GM18508 (cell line): ENCODE measurements at regions not wholly inside any gene's neighbourhood (a gene's known extent, or its start where the extent isn't known, plus 50 kb on each side); places are given as distances from the start of the nearest gene placed in this dataset.
"Not testable (repeated sequence)": the region's sequence is repeated elsewhere in the genome, so short reads cannot be mapped to it uniquely, and the experiment has no call there.

ENCODE experiments used
- ATAC-seq: cut with Tn5 transposase; IDR thresholded peaks from one replicate; pipeline ENCODE4 v1.9.1; 2021; ENCODE audit warnings: moderate number of reproducible peaks; ENCODE audit not compliant: insufficient read depth, unreplicated experiment

- ATAC-seq: no peak
Observed at GRCh38 chr4:72805284-72805683, 236.3 kb upstream of the ADAMTS3 start.

DNA sequence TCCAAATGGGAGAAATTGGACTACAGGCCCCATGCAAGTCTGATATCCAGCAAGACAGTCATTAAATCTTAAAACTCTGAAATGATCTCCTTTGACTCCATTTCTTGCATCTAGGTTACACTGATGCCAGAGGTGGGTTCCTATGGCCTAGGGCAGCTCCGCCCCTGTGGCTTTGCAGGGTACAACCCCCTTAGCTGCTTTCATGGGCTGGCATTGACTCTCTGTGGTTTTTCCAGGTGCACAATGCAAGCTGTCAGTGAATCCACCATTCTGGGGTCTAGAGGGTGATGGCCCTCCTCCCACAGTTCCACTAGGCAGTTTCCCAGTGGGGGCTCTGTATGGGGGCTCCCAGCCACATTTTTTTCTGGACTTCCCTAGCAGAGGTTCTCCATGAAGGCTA, 228.5 kb upstream of the ADAMTS3 start:
- no peak for ATAC-seq

GRCh38 chr4:72791054-72791453, 222.0 kb upstream of the ADAMTS3 start:
- no peak for ATAC-seq

GRCh38 chr4:72786401-72786990, 217.5 kb upstream of the ADAMTS3 start:
- no peak for ATAC-seq

GRCh38 chr4:72779241-72779640, 210.2 kb upstream of the ADAMTS3 start:
- ATAC-seq: no peak

DNA sequence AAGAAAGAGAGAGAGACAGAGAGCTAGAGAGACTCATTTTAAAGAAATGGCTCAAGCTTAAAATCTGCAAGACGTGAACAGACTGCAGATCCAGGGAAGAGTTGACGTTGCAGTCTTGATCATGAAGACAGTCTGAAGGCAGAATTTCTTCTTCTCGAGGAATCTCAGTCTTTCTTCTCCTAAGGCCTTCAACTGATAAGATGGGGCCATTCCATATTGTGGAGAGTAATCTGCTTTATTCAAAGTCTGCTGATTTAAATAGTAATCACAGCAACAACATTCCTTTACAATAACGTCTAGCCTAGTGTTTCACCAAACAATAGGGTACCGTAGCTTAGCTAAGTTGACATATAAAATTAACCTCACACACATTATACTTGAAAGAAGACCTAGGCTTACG, 208.4 kb upstream of the ADAMTS3 start:
- ATAC-seq: no peak

GRCh38 chr4:72770708-72771107, 201.7 kb upstream of the ADAMTS3 start:
- no peak for ATAC-seq

DNA sequence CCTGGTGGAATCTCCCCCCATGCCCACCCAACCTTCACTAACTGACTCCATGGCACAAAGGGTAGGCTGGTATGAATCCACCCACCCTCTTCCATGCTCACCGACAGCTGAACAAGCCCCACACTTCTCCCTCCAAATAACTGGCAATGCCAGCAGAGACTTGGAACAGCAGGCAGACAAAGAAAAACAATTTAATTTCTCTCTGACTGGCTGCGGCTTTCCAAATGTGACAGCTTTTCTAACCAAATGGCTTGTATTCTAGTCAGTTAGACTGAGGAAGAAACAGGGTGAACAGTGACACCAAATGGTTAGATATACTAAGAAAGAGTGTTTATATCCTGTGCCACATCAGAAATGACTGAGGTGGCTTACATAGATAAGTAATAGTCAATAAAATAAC, 199.3 kb upstream of the ADAMTS3 start:
- no peak for ATAC-seq

DNA sequence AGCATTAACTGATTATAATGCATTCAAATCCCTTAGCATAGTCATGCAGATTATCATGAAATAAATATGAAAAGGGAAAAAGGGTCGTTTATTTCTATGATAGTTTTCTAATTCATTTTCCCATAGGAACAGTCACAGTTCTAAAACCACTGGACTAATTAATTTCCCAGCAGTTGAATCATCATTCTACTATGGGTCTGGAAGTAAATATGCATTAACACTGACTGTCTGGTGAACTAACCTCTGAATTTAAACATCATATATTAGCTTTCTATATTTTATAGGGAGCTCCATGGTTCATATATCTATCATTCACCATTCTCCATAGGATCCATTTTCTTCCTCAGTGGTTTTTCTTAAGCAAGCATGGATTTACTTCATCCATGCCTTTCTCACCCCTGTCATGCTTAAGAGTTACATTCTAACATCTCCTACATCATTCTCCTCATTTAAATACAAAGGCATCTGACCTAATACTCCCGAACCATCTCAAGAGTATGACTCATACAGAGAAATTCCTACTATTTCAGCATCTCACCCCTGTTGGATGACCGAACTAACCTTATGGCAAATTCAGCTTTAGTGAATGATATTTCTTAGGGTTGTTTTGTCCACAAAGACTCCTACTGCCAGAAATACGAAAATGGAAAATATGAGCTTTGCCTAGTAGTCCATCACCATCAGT, 198.7 kb upstream of the ADAMTS3 start:
- ATAC-seq: no peak

GRCh38 chr4:72765788-72766187, 196.8 kb upstream of the ADAMTS3 start:
- ATAC-seq: not testable (repeated sequence)

GRCh38 chr4:72761368-72762038, 192.5 kb upstream of the ADAMTS3 start:
- ATAC-seq: no peak

GRCh38 chr4:72753414-72753813, 184.4 kb upstream of the ADAMTS3 start:
- not testable (repeated sequence) for ATAC-seq

DNA sequence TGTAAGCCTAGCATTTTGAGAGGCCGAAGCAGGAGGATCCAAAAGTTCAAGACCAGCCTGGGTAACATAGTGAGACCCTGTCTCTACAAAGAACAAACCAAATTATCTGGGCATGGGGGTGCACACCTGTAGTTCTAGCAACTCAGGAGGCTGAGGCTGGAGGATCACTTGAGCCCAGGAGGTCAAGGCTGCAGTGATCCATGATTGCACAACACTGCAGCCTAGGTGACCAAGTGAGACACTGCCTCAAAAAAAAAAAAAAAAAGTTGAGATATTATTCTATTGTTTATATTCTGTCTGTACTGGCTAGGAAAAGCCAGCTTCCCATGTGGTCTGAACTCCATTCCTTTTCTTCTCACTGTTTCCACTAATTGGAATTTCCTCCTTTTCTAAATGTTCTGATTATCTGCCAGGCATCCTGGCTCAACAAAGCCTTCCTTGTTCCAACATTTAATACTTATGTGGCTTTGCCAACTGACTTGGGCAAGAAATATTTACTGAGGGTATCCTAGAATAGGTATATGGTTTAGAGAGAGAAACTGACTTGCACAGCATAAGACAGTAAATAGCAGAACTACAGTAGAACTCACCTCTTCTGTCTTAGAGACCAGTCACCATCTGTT, 175.2 kb upstream of the ADAMTS3 start:
- ATAC-seq: no peak

GRCh38 chr4:72743078-72743477, 174.1 kb upstream of the ADAMTS3 start:
- ATAC-seq: no peak

DNA sequence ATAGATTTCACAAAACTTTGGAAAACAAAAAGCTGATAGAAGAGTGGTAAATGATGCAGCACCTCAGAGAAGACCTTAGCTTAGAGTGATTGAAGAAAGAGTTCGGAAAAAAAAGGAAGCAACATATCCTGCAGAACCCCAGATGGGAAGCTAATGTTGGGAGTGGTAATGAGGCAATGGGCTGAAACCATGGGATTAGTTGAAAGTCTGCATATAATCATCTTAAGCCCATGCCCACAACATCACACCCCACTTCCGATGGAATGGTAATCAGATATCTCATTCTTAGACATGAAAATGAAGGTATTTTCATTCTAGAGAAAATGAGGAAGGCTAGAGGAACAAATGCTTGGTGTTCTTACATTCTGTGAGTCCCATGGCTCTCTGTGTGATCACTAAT, 146.3 kb upstream of the ADAMTS3 start:
- no peak for ATAC-seq

DNA sequence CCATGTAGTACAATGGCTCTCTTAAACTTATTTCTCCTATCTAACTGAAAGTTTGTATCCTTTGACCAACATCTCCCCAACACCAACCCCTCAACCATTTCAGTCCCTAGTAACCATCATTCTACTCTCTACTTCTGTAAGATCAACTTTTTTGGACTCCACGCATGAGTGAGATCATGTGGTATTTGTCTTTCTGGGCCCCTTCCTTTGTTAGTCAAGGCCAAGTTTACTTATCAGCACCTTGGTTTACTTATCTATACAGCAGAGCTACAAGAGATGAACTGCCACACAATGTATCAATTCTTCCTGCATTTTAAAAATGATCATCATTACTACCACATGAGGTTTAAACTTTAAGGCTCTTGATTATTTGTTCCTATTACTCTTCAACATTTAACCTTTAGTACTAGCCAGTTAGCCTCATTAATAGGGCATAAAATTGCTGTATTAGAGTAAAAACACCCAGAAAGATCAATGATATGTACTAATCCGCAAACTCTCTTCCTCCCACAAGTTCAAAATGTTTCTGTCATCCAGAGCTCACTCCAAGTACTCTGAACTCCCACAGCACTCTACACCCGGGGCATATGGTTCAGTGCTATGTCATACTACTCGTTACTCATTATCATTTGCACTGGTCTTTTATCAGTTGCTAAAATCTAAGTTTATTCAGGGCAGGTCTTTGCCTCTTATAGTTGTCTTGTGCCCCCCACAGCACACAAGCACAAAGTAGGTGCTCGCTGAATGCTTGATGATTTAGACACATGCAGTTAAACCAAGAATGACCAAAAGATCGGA, 145.7 kb upstream of the ADAMTS3 start:
- no peak for ATAC-seq

DNA sequence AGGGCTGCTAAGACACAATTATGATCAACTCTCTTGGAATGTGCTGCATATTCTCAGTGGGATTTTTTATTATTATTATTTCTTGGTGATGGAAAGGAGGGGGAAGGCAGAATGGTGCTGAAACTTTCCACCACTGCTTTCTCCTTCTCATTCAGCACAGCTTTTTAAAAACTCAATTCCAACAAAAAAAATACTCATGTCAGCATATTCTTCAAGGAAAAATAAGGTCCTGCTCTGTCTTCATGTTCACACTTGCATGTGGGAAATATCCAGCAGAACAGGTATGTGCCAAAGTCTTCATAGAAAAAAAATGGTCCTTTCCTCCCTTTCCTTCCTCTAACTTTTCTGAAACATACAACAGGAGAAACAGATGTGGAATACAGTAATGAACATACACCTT, 144.0 kb upstream of the ADAMTS3 start:
- ATAC-seq: no peak

- ATAC-seq: no peak
Observed at GRCh38 chr4:72709475-72709874, 140.5 kb upstream of the ADAMTS3 start.

GRCh38 chr4:72706684-72707083, 137.7 kb upstream of the ADAMTS3 start:
- ATAC-seq: no peak

- ATAC-seq: not testable (repeated sequence)
Observed at GRCh38 chr4:72704925-72705640, 136.1 kb upstream of the ADAMTS3 start.
